Suprapubic skin (tissue), 4 donors: ENCODE measurements at regions not wholly inside any gene's neighbourhood (a gene's known extent, or its start where the extent isn't known, plus 50 kb on each side); places are given as distances from the start of the nearest gene placed in this dataset.

Experiments used
- CTCF ChIP-seq, 2 donors: fragments of 200-600 bp in 1 of 2; fragments of 450-650 bp in 1 of 2; sonication (generic) in 1 of 2; IDR thresholded peaks; one replicate each; pipeline ENCODE4 v1.5.1; 2016 to 2019; ENCODE audit warnings: antibody characterized with exemption in 2 of 2, mild to moderate bottlenecking in 1 of 2, moderate library complexity in 1 of 2
- EP300 ChIP-seq: sonication (generic); formaldehyde crosslinking; IDR thresholded peaks from one replicate; pipeline ENCODE4 v1.6.1; 2017; ENCODE audit warnings: antibody characterized with exemption
- POLR2A ChIP-seq, 2 donors: fragments of 450-650 bp; IDR thresholded peaks; one replicate each; pipeline ENCODE4 v1.6.1; 2017; ENCODE audit warnings: antibody characterized with exemption in 2 of 2, mild to moderate bottlenecking in 2 of 2, moderate library complexity in 2 of 2
- POLR2AphosphoS5 ChIP-seq, 3 donors: sonication (generic); formaldehyde crosslinking; IDR thresholded peaks; one replicate each; pipeline ENCODE4 v1.6.1; 2017; ENCODE audit warnings: antibody characterized with exemption in 3 of 3

GRCh38 chr9:32300373-32300772, 84.1 kb upstream of the ACO1 start:
- TF ChIP-seq CTCF (IDR thresholded peaks at IDR 0.05) (no peak), POLR2A (IDR thresholded peaks at IDR 0.05) (no peak), POLR2AphosphoS5 (IDR thresholded peaks at IDR 0.05) (no peak), EP300 (no peak)
